GM19240 (cell line): ENCODE measurements at regions not wholly inside any gene's neighbourhood (a gene's known extent, or its start where the extent isn't known, plus 50 kb on each side); places are given as distances from the start of the nearest gene placed in this dataset.
"Not testable (repeated sequence)": the region's sequence is repeated elsewhere in the genome, so short reads cannot be mapped to it uniquely, and the experiment has no call there.

ENCODE experiments used
- DNase-seq: peaks from one replicate; pipeline ENCODE4 v3.0.0; 2011; ENCODE audit warnings: low spot score; ENCODE audit not compliant: insufficient read length

GRCh38 chr10:65723525-65723924 is 1202.3 kb upstream of the LRRTM3 start:
- no peak for DNase-seq

- DNase-seq, result no peak
These were observed 1190.5 kb upstream of the LRRTM3 start for GRCh38 chr10:65735382-65735781.

GRCh38 chr10:65742906-65743305 is 1182.9 kb upstream of the LRRTM3 start:
- no peak for DNase-seq

- DNase-seq, result no peak
These were observed 1174.6 kb upstream of the LRRTM3 start for GRCh38 chr10:65751218-65751617.

GRCh38 chr10:65751896-65752295 is 1173.9 kb upstream of the LRRTM3 start:
- DNase-seq, result no peak

- no peak for DNase-seq
These were observed 1172.3 kb upstream of the LRRTM3 start for GRCh38 chr10:65753532-65753931.

- DNase-seq, result no peak
These were observed 1171.7 kb upstream of the LRRTM3 start for GRCh38 chr10:65754112-65754511.

- no peak for DNase-seq
These were observed 1163.5 kb upstream of the LRRTM3 start for GRCh38 chr10:65762311-65762710.

GRCh38 chr10:65765006-65765541 is 1160.8 kb upstream of the LRRTM3 start:
- no peak for DNase-seq

- DNase-seq, result no peak
These were observed 1156.0 kb upstream of the LRRTM3 start for GRCh38 chr10:65769828-65770227.

- no peak for DNase-seq
These were observed 1147.1 kb upstream of the LRRTM3 start for GRCh38 chr10:65778753-65779152.

- no peak for DNase-seq
These were observed 1145.9 kb upstream of the LRRTM3 start for GRCh38 chr10:65779985-65780384.

- no peak for DNase-seq
These were observed 1139.6 kb upstream of the LRRTM3 start for GRCh38 chr10:65786279-65786678.

- DNase-seq, result no peak
These were observed 1138.3 kb upstream of the LRRTM3 start for GRCh38 chr10:65787571-65787970.

GRCh38 chr10:65788271-65788670 is 1137.6 kb upstream of the LRRTM3 start:
- DNase-seq, result no peak

GRCh38 chr10:65791979-65792378 is 1133.9 kb upstream of the LRRTM3 start:
- DNase-seq, result no peak

GRCh38 chr10:65793738-65794425 is 1132.0 kb upstream of the LRRTM3 start:
- DNase-seq, result no peak

GRCh38 chr10:65794861-65795260 is 1131.0 kb upstream of the LRRTM3 start:
- DNase-seq, result not testable (repeated sequence)

GRCh38 chr10:65796472-65796871 is 1129.4 kb upstream of the LRRTM3 start:
- DNase-seq, result no peak

- DNase-seq, result no peak
These were observed 1127.7 kb upstream of the LRRTM3 start for GRCh38 chr10:65798133-65798532.

GRCh38 chr10:65802391-65802790 is 1123.4 kb upstream of the LRRTM3 start:
- no peak for DNase-seq

GRCh38 chr10:65805511-65805910 is 1120.3 kb upstream of the LRRTM3 start:
- no peak for DNase-seq

- no peak for DNase-seq
These were observed 1119.8 kb upstream of the LRRTM3 start for GRCh38 chr10:65805993-65806392.
